GM23338 (cell line): ENCODE measurements at regions not wholly inside any gene's neighbourhood (a gene's known extent, or its start where the extent isn't known, plus 50 kb on each side); places are given as distances from the start of the nearest gene placed in this dataset.

Experiments
- ATAC-seq: fragments of 200-7000 bp; cut with Tn5 transposase; 3 replicates; pipeline ENCODE4 v1.9.1; 2020
- DNase-seq: peaks from one replicate; pipeline ENCODE4 v3.0.0-alpha.2; 2015; ENCODE audit warnings: low spot score
- H2AFZ ChIP-seq: fragments of 200-600 bp; sonication (generic); 2 replicates; pipeline ENCODE4 v1.8.0; 2016; ENCODE audit warnings: antibody characterized with exemption, mild to moderate bottlenecking, moderate library complexity
- H3F3A ChIP-seq: fragments of 200-600 bp; sonication (generic); replicated peaks from 2 replicates; pipeline ENCODE4 v1.8.0; 2017; ENCODE audit warnings: antibody characterized with exemption, mixed run types, low read depth
- H3K27ac ChIP-seq: fragments of 200-600 bp; sonication (generic); 2 replicates; pipeline ENCODE4 v1.6.1; 2016; ENCODE audit warnings: low read depth
- H3K27me3 ChIP-seq: fragments of 200-600 bp; sonication (generic); 2 replicates; pipeline ENCODE4 v1.8.0; 2016; ENCODE audit warnings: mild to moderate bottlenecking, mixed run types, moderate library complexity; ENCODE audit not compliant: insufficient read depth
- H3K36me3 ChIP-seq: fragments of 200-600 bp; sonication (generic); 2 replicates; pipeline ENCODE4 v1.8.0; 2016; ENCODE audit warnings: mild to moderate bottlenecking; ENCODE audit not compliant: insufficient read depth
- H3K4me1 ChIP-seq: fragments of 200-600 bp; sonication (generic); 2 replicates; pipeline ENCODE4 v1.8.0; 2016; ENCODE audit warnings: mild to moderate bottlenecking, moderate library complexity; ENCODE audit not compliant: insufficient read depth
- H3K4me2 ChIP-seq: fragments of 200-600 bp; sonication (generic); 2 replicates; pipeline ENCODE4 v1.7.1; 2017; ENCODE audit warnings: mixed run types
- H3K4me3 ChIP-seq: fragments of 200-600 bp; sonication (generic); 2 replicates; pipeline ENCODE4 v1.6.1; 2016; ENCODE audit warnings: mixed run types
- H3K79me2 ChIP-seq: fragments of 200-600 bp; sonication (generic); replicated peaks from 2 replicates; pipeline ENCODE4 v1.8.0; 2017; ENCODE audit warnings: mild to moderate bottlenecking; ENCODE audit not compliant: insufficient read depth
- H3K9me2 ChIP-seq: fragments of 200-600 bp; sonication (generic); 2 replicates; pipeline ENCODE4 v1.8.0; 2017; ENCODE audit not compliant: insufficient read depth
- H4K20me1 ChIP-seq: fragments of 200-600 bp; sonication (generic); replicated peaks from 2 replicates; pipeline ENCODE4 v1.8.0; 2017; ENCODE audit warnings: mild to moderate bottlenecking; ENCODE audit not compliant: insufficient read depth
- H3K27ac Mint-ChIP-seq: 2 replicates; pipeline ENCODE4 v1.8.0; 2020; ENCODE audit warnings: inconsistent platforms, mild to moderate bottlenecking, moderate library complexity, mixed read lengths
- H3K27me3 Mint-ChIP-seq: 3 replicates; pipeline ENCODE4 v1.8.0; 2022; ENCODE audit warnings: low read depth, mild to moderate bottlenecking, moderate library complexity, mixed read lengths, inconsistent platforms; ENCODE audit not compliant: insufficient read depth, poor library complexity
- H3K36me3 Mint-ChIP-seq: 3 replicates; pipeline ENCODE4 v1.8.0; 2021; ENCODE audit warnings: low read depth, mild to moderate bottlenecking, inconsistent platforms, moderate library complexity, mixed read lengths
- H3K4me1 Mint-ChIP-seq: 3 replicates; pipeline ENCODE4 v1.8.0; 2020; ENCODE audit warnings: mild to moderate bottlenecking, inconsistent platforms, mixed read lengths
- H3K4me3 Mint-ChIP-seq: 3 replicates; pipeline ENCODE4 v1.8.0; 2021; ENCODE audit warnings: moderate library complexity, mild to moderate bottlenecking, inconsistent platforms, mixed read lengths
- H3K9me3 Mint-ChIP-seq: 3 replicates; pipeline ENCODE4 v1.8.0; 2020; ENCODE audit warnings: moderate library complexity, mild to moderate bottlenecking, inconsistent platforms, mixed read lengths
- CTCF ChIP-seq, 2 experiments: fragments of 200-600 bp in 1 of 2; sonication (generic) in 1 of 2; conservative IDR thresholded peaks; 2 replicates each; pipeline versions ENCODE4 v1.5.1 to v1.6.1; 2016 to 2017; ENCODE audit warnings: antibody characterized with exemption in 2 of 2, low read depth in 2 of 2, mild to moderate bottlenecking in 2 of 2, moderate library complexity in 1 of 2
- EZH2phosphoT487 ChIP-seq: fragments of 200-600 bp; sonication (generic); IDR thresholded peaks from one replicate; pipeline ENCODE4 v1.8.1; 2018; ENCODE audit warnings: antibody characterized with exemption; ENCODE audit not compliant: unreplicated experiment
- POLR2AphosphoS5 ChIP-seq: IDR thresholded peaks from 2 replicates; pipeline ENCODE4 v1.6.1; 2016; ENCODE audit warnings: antibody characterized with exemption, low read depth
- ZNF114 ChIP-seq: fragments of 250-450 bp; sonication (Bioruptor Pico); IDR thresholded peaks from 2 replicates; pipeline ENCODE4 v1.5.0; 2020; ENCODE audit warnings: mild to moderate bottlenecking, moderate library complexity
- ZNF462 ChIP-seq: fragments of 250-450 bp; sonication (Bioruptor Pico); IDR thresholded peaks from 2 replicates; pipeline ENCODE4 v1.5.0; 2020; ENCODE audit warnings: mild to moderate bottlenecking, moderate library complexity

- TF ChIP-seq ZNF462 (CRISPR knock-in tag) (no peak), ZNF114 (CRISPR knock-in tag) (no peak), POLR2AphosphoS5 (no peak)
These were observed 264.2 kb downstream of the MRTFB start (continued) for GRCh38 chr16:14335297-14335696.

- Histone ChIP-seq H3K4me3 (no peak overlapping the region), H3K4me1 (no peaks in the 10 kb centered on the region), H4K20me1 (no peaks in the 10 kb centered on the region), H2AFZ (no peak overlapping the region), H3K79me2 (no peaks in the 10 kb centered on the region), H3K4me2 (no peak overlapping the region), H3K27ac (no peak overlapping the region), H3K36me3 (no peaks in the 10 kb centered on the region), H3F3A (no peaks in the 10 kb centered on the region), H3K27me3 (no peaks in the 10 kb centered on the region), H3K9me2 (peaks cover 7% of the 10 kb centered on the region; the same call in 1 of the 2 replicates)
- no peak for ATAC-seq
- no peak overlapping the region; the same call in 1 of the 2 replicates for H3K27ac Mint-ChIP-seq
- H3K4me3 Mint-ChIP-seq = no peak overlapping the region
- H3K36me3 Mint-ChIP-seq = peaks cover 1% of the 10 kb centered on the region; the same call in 1 of the 3 replicates
- no peaks in the 10 kb centered on the region for H3K27me3 Mint-ChIP-seq
- DNase-seq = no peak
- no peaks in the 10 kb centered on the region for H3K4me1 Mint-ChIP-seq
- H3K9me3 Mint-ChIP-seq = no peaks in the 10 kb centered on the region
- TF ChIP-seq ZNF462 (CRISPR knock-in tag) (no peak), EZH2phosphoT487 (no peak), CTCF (conservative IDR thresholded peaks at IDR 0.05; ENCODE audit: low read depth in 2 of 2) (no peak)
These were observed 263.4 kb downstream of the MRTFB start for GRCh38 chr16:14334366-14335080.
